ENCODE measurements at regions not wholly inside any gene's neighbourhood (a gene's known extent, or its start where the extent isn't known, plus 50 kb on each side); places are given as distances from the start of the nearest gene placed in this dataset.

GRCh38 chr10:123442901-123443300 is 223.3 kb upstream of the GPR26 start:
- H3K27me3 Mint-ChIP-seq (ENCODE audit: low read depth), result no peaks in the 10 kb centered on the region; the same call in 1 of the 2 replicates
- Histone ChIP-seq H3K27ac (ENCODE audit: insufficient read length, low read depth, low read length) (no peak overlapping the region), H4K8ac (replicated peaks; ENCODE audit: insufficient read length, low read depth, low read length) (no peak overlapping the region), H4K20me1 (ENCODE audit: control insufficient read depth, insufficient read depth, insufficient read length) (no peaks in the 10 kb centered on the region), H2BK20ac (ENCODE audit: low read depth, low read length, poor library complexity, severe bottlenecking) (no peak overlapping the region), H2BK5ac (ENCODE audit: insufficient read length, low read length) (no peak overlapping the region), H4K91ac (ENCODE audit: insufficient read length, low read depth, low read length) (no peak overlapping the region), H3K9me3 (ENCODE audit: control insufficient read depth, low read depth, low read length) (no peaks in the 10 kb centered on the region), H3K23ac (ENCODE audit: insufficient read length, low read depth, low read length) (no peak overlapping the region), H3K27me3 (ENCODE audit: insufficient read depth, low read length) (no peaks in the 10 kb centered on the region), H3K79me1 (ENCODE audit: insufficient read depth, low read depth, low read length, poor library complexity, severe bottlenecking) (no peaks in the 10 kb centered on the region), H3K9ac (ENCODE audit: extremely low read depth, insufficient read length, low read length) (no peak overlapping the region), H3K79me2 (ENCODE audit: insufficient read depth, low read length) (no peaks in the 10 kb centered on the region), H3K23me2 (ENCODE audit: insufficient read length, low read depth, low read length, poor library complexity, severe bottlenecking) (no peaks in the 10 kb centered on the region), H3K56ac (ENCODE audit: insufficient read length, low read depth, low read length) (no peak overlapping the region), H3K4ac (ENCODE audit: low read depth, low read length) (no peak overlapping the region), H3K4me1 (ENCODE audit: insufficient read depth, low read length) (no peaks in the 10 kb centered on the region), H4K5ac (ENCODE audit: insufficient read length, low read depth, low read length) (no peak overlapping the region), H2AFZ (ENCODE audit: low read length) (no peak overlapping the region), H3T11ph (ENCODE audit: low read length) (no peak overlapping the region), H2BK120ac (ENCODE audit: low read depth, low read length, poor library complexity, severe bottlenecking) (no peak overlapping the region), H3K18ac (ENCODE audit: insufficient read length, low read depth, low read length) (no peak overlapping the region), H2BK15ac (ENCODE audit: low read depth, low read length) (no peak overlapping the region), H2AK5ac (ENCODE audit: insufficient read length, low read length) (no peak overlapping the region), H2BK12ac (ENCODE audit: insufficient read length, low read depth, low read length) (no peak overlapping the region), H3K14ac (ENCODE audit: insufficient read depth, low read length) (no peak overlapping the region), H3K4me2 (ENCODE audit: insufficient read depth, insufficient read length, low read length) (no peak overlapping the region)
- H3K4me3 Mint-ChIP-seq, result no peak overlapping the region
- no peak for DNase-seq
- TF ChIP-seq, protein P1, sequence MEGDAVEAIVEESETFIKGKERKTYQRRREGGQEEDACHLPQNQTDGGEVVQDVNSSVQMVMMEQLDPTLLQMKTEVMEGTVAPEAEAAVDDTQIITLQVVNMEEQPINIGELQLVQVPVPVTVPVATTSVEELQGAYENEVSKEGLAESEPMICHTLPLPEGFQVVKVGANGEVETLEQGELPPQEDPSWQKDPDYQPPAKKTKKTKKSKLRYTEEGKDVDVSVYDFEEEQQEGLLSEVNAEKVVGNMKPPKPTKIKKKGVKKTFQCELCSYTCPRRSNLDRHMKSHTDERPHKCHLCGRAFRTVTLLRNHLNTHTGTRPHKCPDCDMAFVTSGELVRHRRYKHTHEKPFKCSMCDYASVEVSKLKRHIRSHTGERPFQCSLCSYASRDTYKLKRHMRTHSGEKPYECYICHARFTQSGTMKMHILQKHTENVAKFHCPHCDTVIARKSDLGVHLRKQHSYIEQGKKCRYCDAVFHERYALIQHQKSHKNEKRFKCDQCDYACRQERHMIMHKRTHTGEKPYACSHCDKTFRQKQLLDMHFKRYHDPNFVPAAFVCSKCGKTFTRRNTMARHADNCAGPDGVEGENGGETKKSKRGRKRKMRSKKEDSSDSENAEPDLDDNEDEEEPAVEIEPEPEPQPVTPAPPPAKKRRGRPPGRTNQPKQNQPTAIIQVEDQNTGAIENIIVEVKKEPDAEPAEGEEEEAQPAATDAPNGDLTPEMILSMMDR (conservative IDR thresholded peaks at IDR 0.05), result no peak
- H3K36me3 Mint-ChIP-seq (ENCODE audit: insufficient read depth in 1 of 3, low read depth in 3 of 3), result no peaks in the 10 kb centered on the region; a peak in 1 of 7 replicates
- no peaks in the 10 kb centered on the region for H3K9me3 Mint-ChIP-seq
- H3K4me1 Mint-ChIP-seq, result peaks cover 2 to 3% of the 10 kb centered on the region in 2 experiments; a peak in 3 of 4 replicates
- no CpG with 5 or more reads among the region's 4 CpGs for WGBS (ENCODE audit: extremely low coverage, insufficient read length, low lambda C conversion rate)
- H3K27ac Mint-ChIP-seq, result peak overlapping the region in 1 of 3 experiments; percentile 62; a peak in 2 of 7 replicates

All from H9 (cell line).